ENCODE measurements at regions not wholly inside any gene's neighbourhood (a gene's known extent, or its start where the extent isn't known, plus 50 kb on each side); places are given as distances from the start of the nearest gene placed in this dataset.

DNA sequence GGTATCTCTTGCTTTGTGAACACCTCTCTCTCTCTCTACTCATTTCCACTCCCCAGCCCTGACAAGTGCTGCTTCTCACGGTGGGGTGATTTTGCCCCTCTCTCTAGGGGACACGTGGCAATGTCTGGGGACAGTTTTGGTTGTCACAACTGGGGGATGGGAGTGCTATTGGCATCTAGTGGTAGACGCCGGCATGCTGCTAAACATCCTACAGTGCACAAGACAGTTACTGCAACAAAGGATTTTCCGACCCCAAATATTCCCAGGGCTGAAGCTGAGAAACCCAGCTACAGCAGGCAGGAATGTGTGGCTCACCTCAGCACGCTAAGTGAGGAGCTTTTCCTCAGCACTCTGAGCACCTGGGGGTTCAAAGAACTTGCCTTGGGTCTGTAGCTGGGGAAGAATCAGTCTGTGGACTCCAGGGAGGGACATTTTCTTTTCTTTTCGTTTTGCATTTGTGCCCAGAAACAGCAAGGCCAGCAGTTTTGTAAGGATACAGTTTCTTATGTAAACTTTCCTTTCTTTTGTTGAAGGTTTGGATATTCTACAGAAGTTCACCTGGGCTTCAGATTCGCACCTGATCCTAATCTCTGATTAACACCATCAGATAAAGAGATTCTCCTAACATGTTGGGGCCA lies 246.9 kb upstream of the ZFP64 start:
- Histone ChIP-seq H3K4me1 (ENCODE audit: control insufficient read depth, insufficient read depth, low read length) (no peaks in the 10 kb centered on the region), H3K27me3 (ENCODE audit: control insufficient read depth, insufficient read depth, low read length) (no peaks in the 10 kb centered on the region), H3K27ac (ENCODE audit: low read length) (no peak overlapping the region), H3K36me3 (ENCODE audit: control insufficient read depth, insufficient read depth, low read length) (no peaks in the 10 kb centered on the region), H3K9me3 (ENCODE audit: control insufficient read depth, insufficient read depth, low read depth, low read length) (no peaks in the 10 kb centered on the region), H3K4me3 (ENCODE audit: low read depth in 2 of 2, low read length in 2 of 2) (no peak overlapping the region)
- BruUV-seq (replicated peaks), result no TSS peak
- intact Hi-C loops (cut with micrococcal nuclease; ENCODE audit: unreplicated experiment), result no loop called here
- POLR2A ChIA-PET, result no interaction called here
- DNase-seq (ENCODE audit: low read depth, low spot score) (no peak), ATAC-seq (no peak)
- TF ChIP-seq TCF7L2 (IDR thresholded peaks at IDR 0.05; ENCODE audit: low read depth, low read length), result no peak
- TF ChIP-seq, protein P1, sequence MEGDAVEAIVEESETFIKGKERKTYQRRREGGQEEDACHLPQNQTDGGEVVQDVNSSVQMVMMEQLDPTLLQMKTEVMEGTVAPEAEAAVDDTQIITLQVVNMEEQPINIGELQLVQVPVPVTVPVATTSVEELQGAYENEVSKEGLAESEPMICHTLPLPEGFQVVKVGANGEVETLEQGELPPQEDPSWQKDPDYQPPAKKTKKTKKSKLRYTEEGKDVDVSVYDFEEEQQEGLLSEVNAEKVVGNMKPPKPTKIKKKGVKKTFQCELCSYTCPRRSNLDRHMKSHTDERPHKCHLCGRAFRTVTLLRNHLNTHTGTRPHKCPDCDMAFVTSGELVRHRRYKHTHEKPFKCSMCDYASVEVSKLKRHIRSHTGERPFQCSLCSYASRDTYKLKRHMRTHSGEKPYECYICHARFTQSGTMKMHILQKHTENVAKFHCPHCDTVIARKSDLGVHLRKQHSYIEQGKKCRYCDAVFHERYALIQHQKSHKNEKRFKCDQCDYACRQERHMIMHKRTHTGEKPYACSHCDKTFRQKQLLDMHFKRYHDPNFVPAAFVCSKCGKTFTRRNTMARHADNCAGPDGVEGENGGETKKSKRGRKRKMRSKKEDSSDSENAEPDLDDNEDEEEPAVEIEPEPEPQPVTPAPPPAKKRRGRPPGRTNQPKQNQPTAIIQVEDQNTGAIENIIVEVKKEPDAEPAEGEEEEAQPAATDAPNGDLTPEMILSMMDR (IDR thresholded peaks at IDR 0.05), result peak; percentile 17
- no peak for TF ChIP-seq POLR2AphosphoS5 (IDR thresholded peaks at IDR 0.05; ENCODE audit: low read depth, low read length)
- in situ Hi-C loops (cut with HindIII; ENCODE audit: low pct_unique_long_range_greater_than_20kb, low sequenced_read_pairs), result no loop called here
- CTCF ChIA-PET, result no interaction called here

DNA sequence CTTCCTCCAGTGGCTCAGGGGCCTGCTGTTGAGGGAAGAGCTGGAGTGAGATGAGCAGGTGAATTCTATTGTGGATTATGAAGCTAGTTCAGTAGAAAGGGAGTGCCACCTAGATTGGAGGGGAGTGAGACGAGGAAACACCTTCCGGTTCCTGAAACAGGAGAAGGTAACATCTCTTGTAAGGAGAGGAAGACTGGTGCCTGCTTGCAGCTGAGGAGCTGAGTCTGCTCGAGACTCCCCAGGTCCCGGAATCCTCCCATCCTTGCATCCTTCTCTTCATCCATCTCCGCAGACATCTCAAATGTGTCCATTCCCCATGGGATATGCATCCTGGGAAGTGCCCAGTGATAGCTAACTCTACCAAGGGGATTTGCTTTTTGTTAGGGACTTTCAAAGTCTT lies 242.9 kb upstream of the ZFP64 start:
- H3K9me3 ChIP-seq (ENCODE audit: control insufficient read depth, insufficient read depth, low read depth, low read length), result no peaks in the 10 kb centered on the region
- no peaks in the 10 kb centered on the region for H3K27me3 ChIP-seq (ENCODE audit: control insufficient read depth, insufficient read depth, low read length)
- H3K4me3 ChIP-seq (ENCODE audit: low read depth in 2 of 2, low read length in 2 of 2), result no peak overlapping the region
- CTCF ChIA-PET, result interaction anchor here (0.6 kb wide), 2 partner anchors 73 to 286 kb away, joined by 4 to 6 read pairs; no protein-coding TSS in a partner anchor
- no peak for TF ChIP-seq SIN3A (IDR thresholded peaks at IDR 0.05; ENCODE audit: borderline replicate concordance, insufficient read depth, low read depth, low read length)
- TF ChIP-seq, protein P2, sequence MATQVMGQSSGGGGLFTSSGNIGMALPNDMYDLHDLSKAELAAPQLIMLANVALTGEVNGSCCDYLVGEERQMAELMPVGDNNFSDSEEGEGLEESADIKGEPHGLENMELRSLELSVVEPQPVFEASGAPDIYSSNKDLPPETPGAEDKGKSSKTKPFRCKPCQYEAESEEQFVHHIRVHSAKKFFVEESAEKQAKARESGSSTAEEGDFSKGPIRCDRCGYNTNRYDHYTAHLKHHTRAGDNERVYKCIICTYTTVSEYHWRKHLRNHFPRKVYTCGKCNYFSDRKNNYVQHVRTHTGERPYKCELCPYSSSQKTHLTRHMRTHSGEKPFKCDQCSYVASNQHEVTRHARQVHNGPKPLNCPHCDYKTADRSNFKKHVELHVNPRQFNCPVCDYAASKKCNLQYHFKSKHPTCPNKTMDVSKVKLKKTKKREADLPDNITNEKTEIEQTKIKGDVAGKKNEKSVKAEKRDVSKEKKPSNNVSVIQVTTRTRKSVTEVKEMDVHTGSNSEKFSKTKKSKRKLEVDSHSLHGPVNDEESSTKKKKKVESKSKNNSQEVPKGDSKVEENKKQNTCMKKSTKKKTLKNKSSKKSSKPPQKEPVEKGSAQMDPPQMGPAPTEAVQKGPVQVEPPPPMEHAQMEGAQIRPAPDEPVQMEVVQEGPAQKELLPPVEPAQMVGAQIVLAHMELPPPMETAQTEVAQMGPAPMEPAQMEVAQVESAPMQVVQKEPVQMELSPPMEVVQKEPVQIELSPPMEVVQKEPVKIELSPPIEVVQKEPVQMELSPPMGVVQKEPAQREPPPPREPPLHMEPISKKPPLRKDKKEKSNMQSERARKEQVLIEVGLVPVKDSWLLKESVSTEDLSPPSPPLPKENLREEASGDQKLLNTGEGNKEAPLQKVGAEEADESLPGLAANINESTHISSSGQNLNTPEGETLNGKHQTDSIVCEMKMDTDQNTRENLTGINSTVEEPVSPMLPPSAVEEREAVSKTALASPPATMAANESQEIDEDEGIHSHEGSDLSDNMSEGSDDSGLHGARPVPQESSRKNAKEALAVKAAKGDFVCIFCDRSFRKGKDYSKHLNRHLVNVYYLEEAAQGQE (IDR thresholded peaks at IDR 0.05; ENCODE audit: insufficient read depth in 1 of 2, low read depth in 2 of 2, low read length in 1 of 2), result no peak
- in situ Hi-C loops (cut with HindIII; ENCODE audit: low pct_unique_long_range_greater_than_20kb, low sequenced_read_pairs) (no loop called here), intact Hi-C loops (cut with micrococcal nuclease; ENCODE audit: unreplicated experiment) (no loop called here)
- no peak for DNase-seq (ENCODE audit: low read depth, low spot score)
- BruUV-seq (replicated peaks), result no TSS peak
- no peak overlapping the region for H3K27ac ChIP-seq (ENCODE audit: low read length)
- POLR2A ChIA-PET, result no interaction called here
- ATAC-seq, result no peak
- no peaks in the 10 kb centered on the region for H3K36me3 ChIP-seq (ENCODE audit: control insufficient read depth, insufficient read depth, low read length)
- no peaks in the 10 kb centered on the region for H3K4me1 ChIP-seq (ENCODE audit: control insufficient read depth, insufficient read depth, low read length)

DNA sequence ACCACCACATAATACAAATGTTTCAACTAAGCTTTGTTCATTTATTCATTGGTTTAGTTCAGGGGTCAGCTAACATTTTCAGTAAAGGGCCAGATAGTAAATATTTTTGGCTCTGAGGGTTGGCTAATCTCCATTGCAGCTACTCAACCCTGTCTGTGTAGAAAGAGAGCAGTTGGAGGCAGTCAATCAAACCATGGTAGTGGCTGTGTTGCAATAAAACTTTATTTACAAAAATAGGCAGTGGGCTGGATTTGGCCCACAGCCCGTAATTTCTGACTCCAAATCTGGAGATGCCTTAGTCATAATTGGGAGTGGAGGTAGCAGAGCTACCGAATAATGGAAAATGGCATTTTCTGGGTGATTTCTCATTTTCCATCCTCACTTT lies 242.5 kb upstream of the ZFP64 start:
- no peak for TF ChIP-seq SIN3A (IDR thresholded peaks at IDR 0.05; ENCODE audit: borderline replicate concordance, insufficient read depth, low read depth, low read length)
- no peak for TF ChIP-seq POLR2AphosphoS5 (IDR thresholded peaks at IDR 0.05; ENCODE audit: low read depth, low read length)
- TF ChIP-seq, protein P1 (IDR thresholded peaks at IDR 0.05), result no peak
- TF ChIP-seq, protein P2 (IDR thresholded peaks at IDR 0.05; ENCODE audit: insufficient read depth in 1 of 2, low read depth in 2 of 2, low read length in 1 of 2), result no peak
- TF ChIP-seq TCF7L2 (IDR thresholded peaks at IDR 0.05; ENCODE audit: low read depth, low read length), result no peak
- Histone ChIP-seq H3K27me3 (ENCODE audit: control insufficient read depth, insufficient read depth, low read length) (no peaks in the 10 kb centered on the region), H3K36me3 (ENCODE audit: control insufficient read depth, insufficient read depth, low read length) (no peaks in the 10 kb centered on the region), H3K9me3 (ENCODE audit: control insufficient read depth, insufficient read depth, low read depth, low read length) (no peaks in the 10 kb centered on the region), H3K4me1 (ENCODE audit: control insufficient read depth, insufficient read depth, low read length) (no peaks in the 10 kb centered on the region), H3K27ac (ENCODE audit: low read length) (no peak overlapping the region), H3K4me3 (ENCODE audit: low read depth in 2 of 2, low read length in 2 of 2) (no peak overlapping the region)
- POLR2A ChIA-PET, result no interaction called here
- no peak for DNase-seq (ENCODE audit: low read depth, low spot score)
- CTCF ChIA-PET, result interaction anchor here (0.6 kb wide), 1 partner anchor 72 kb away, joined by 6 read pairs; no protein-coding TSS in a partner anchor
- no peak for ATAC-seq
- intact Hi-C loops (cut with micrococcal nuclease; ENCODE audit: unreplicated experiment) (no loop called here), in situ Hi-C loops (cut with HindIII; ENCODE audit: low pct_unique_long_range_greater_than_20kb, low sequenced_read_pairs) (no loop called here)
- no TSS peak for BruUV-seq (replicated peaks)
